ENCODE measurements at regions not wholly inside any gene's neighbourhood (a gene's known extent, or its start where the extent isn't known, plus 50 kb on each side); places are given as distances from the start of the nearest gene placed in this dataset.

DNA sequence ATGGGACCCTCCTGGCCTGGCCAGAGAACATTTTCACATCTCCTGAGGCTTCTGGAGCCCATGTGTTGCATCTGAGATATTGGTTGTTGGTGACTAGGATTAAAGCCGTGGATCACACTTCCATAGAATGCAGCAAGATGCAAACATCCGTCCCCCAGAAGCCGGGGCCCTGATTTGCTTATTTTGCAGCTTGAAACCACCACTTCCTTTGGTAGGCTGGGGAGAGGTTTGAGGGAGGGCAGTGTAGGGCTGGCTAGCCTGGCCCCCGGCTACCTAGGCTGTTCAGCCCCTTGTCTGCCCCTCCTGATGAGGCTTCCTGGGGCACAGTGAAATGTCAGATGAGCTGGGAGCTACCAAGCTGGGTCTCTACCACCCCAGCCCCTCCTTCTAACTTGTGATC is 209.7 kb upstream of the PWP1 start:
- Histone ChIP-seq H3K79me2 (no peaks in the 10 kb centered on the region), H2AFZ (no peak overlapping the region), H3K27me3 (no peaks in the 10 kb centered on the region), H3K4me1 (ENCODE audit: insufficient read depth) (no peaks in the 10 kb centered on the region), H3K4me3 (no peak overlapping the region), H3K27ac (no peak overlapping the region), H3K36me3 (replicated peaks; ENCODE audit: insufficient read depth, low read depth) (no peaks in the 10 kb centered on the region), H3K4me2 (no peak overlapping the region), H4K20me1 (ENCODE audit: insufficient read depth, poor library complexity, severe bottlenecking) (no peaks in the 10 kb centered on the region), H3K9me3 (ENCODE audit: low read depth) (no peaks in the 10 kb centered on the region), H3K9me2 (replicated peaks; ENCODE audit: insufficient read depth) (no peaks in the 10 kb centered on the region)
- no peak for DNase-seq (ENCODE audit: low spot score)
- TF ChIP-seq EZH2phosphoT487 (IDR thresholded peaks at IDR 0.05; ENCODE audit: low read depth, severe bottlenecking, unreplicated experiment): no peak
- TF ChIP-seq, protein P1, sequence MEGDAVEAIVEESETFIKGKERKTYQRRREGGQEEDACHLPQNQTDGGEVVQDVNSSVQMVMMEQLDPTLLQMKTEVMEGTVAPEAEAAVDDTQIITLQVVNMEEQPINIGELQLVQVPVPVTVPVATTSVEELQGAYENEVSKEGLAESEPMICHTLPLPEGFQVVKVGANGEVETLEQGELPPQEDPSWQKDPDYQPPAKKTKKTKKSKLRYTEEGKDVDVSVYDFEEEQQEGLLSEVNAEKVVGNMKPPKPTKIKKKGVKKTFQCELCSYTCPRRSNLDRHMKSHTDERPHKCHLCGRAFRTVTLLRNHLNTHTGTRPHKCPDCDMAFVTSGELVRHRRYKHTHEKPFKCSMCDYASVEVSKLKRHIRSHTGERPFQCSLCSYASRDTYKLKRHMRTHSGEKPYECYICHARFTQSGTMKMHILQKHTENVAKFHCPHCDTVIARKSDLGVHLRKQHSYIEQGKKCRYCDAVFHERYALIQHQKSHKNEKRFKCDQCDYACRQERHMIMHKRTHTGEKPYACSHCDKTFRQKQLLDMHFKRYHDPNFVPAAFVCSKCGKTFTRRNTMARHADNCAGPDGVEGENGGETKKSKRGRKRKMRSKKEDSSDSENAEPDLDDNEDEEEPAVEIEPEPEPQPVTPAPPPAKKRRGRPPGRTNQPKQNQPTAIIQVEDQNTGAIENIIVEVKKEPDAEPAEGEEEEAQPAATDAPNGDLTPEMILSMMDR (IDR thresholded peaks at IDR 0.05; ENCODE audit: poor library complexity): no peak
- no peak for TF ChIP-seq EZH2 (IDR thresholded peaks at IDR 0.05; ENCODE audit: borderline replicate concordance)
- 87% methylated on average over 4 of the region's 4 CpGs for WGBS (ENCODE audit: low lambda C conversion rate, missing lambda C conversion rate)

DNA sequence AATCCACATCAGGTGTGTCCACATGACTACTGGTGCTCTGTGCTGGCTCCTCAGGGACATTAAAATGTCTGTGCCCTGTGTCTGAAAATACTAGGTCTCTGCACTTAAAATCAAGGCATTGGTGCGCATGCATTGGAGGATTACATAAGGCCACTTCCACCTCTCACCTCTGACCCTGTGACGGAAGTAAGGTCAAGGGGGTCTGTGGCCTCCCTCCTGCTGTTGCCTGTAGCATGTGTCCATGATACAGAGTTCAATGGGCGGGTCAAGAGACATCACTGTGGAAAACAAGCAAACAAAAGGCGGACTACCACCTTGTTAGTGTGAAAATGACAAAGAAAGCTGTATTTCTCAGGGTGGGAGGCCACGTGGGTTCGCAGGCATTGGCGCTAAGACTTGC is 208.6 kb upstream of the PWP1 start:
- DNase-seq (ENCODE audit: low spot score): no peak
- no peaks in the 10 kb centered on the region for H3K36me3 ChIP-seq (replicated peaks; ENCODE audit: insufficient read depth, low read depth)
- no peak overlapping the region for H3K4me3 ChIP-seq
- WGBS (ENCODE audit: low lambda C conversion rate, missing lambda C conversion rate): 95% methylated on average over 7 of the region's 7 CpGs
- H4K20me1 ChIP-seq (ENCODE audit: insufficient read depth, poor library complexity, severe bottlenecking): no peaks in the 10 kb centered on the region
- H2AFZ ChIP-seq: no peak overlapping the region
- H3K4me1 ChIP-seq (ENCODE audit: insufficient read depth): no peaks in the 10 kb centered on the region
- no peaks in the 10 kb centered on the region for H3K79me2 ChIP-seq
- TF ChIP-seq, protein P1 (IDR thresholded peaks at IDR 0.05; ENCODE audit: poor library complexity): no peak
- TF ChIP-seq EZH2 (IDR thresholded peaks at IDR 0.05; ENCODE audit: borderline replicate concordance) (no peak), EZH2phosphoT487 (IDR thresholded peaks at IDR 0.05; ENCODE audit: low read depth, severe bottlenecking, unreplicated experiment) (no peak)
- H3K27ac ChIP-seq: no peak overlapping the region
- H3K4me2 ChIP-seq: no peak overlapping the region
- no peaks in the 10 kb centered on the region for H3K27me3 ChIP-seq
- no peaks in the 10 kb centered on the region for H3K9me3 ChIP-seq (ENCODE audit: low read depth)
- no peaks in the 10 kb centered on the region for H3K9me2 ChIP-seq (replicated peaks; ENCODE audit: insufficient read depth)

DNA sequence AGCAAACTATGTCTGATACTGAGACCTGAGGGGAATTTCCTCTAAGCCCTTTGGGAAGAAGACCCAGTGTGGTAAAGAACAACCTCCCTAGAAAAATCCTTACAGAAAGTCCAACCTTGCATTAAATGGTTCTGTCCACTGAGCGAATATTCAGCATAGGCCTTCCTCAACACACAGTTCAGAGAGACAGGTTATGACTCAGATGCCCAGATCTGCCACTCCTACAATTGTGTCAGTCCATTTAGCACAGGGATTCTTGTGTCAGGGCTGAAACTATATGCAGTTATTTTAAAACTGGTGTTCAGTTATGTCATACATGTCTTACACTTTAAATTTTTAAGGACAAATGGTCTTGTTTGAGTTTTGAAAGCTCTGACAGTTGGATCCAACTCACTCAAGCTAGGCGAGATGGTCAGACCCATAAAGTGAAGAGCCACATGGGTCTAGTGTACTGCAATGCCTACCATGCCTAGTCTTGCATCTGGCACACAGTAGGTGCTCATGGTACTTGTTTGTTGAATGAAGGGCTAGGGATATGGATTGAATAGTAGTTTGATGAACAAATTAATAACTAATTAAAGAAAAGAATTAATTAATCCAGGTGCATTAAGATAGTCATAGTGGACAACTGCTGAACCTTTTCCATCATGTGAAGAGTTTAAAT is 207.5 kb upstream of the PWP1 start:
- H3K27ac ChIP-seq: no peak overlapping the region
- no peaks in the 10 kb centered on the region for H3K79me2 ChIP-seq
- no peaks in the 10 kb centered on the region for H4K20me1 ChIP-seq (ENCODE audit: insufficient read depth, poor library complexity, severe bottlenecking)
- TF ChIP-seq EZH2phosphoT487 (IDR thresholded peaks at IDR 0.05; ENCODE audit: low read depth, severe bottlenecking, unreplicated experiment): no peak
- TF ChIP-seq, protein P1 (IDR thresholded peaks at IDR 0.05; ENCODE audit: poor library complexity): no peak
- TF ChIP-seq EZH2 (IDR thresholded peaks at IDR 0.05; ENCODE audit: borderline replicate concordance): no peak
- H3K9me2 ChIP-seq (replicated peaks; ENCODE audit: insufficient read depth): no peaks in the 10 kb centered on the region
- no peaks in the 10 kb centered on the region for H3K9me3 ChIP-seq (ENCODE audit: low read depth)
- no peak overlapping the region for H3K4me3 ChIP-seq
- H3K4me2 ChIP-seq: no peak overlapping the region
- no peaks in the 10 kb centered on the region for H3K4me1 ChIP-seq (ENCODE audit: insufficient read depth)
- H2AFZ ChIP-seq: no peak overlapping the region
- H3K36me3 ChIP-seq (replicated peaks; ENCODE audit: insufficient read depth, low read depth): no peaks in the 10 kb centered on the region
- no peaks in the 10 kb centered on the region for H3K27me3 ChIP-seq
- 92% methylated on average over 2 of the region's 2 CpGs for WGBS (ENCODE audit: low lambda C conversion rate, missing lambda C conversion rate)
- DNase-seq (ENCODE audit: low spot score): no peak
